ENCODE measurements at regions not wholly inside any gene's neighbourhood (a gene's known extent, or its start where the extent isn't known, plus 50 kb on each side); places are given as distances from the start of the nearest gene placed in this dataset.

- no peak for TF ChIP-seq CTCF (IDR thresholded peaks at IDR 0.05)
- no peaks in the 10 kb centered on the region for H3K36me3 ChIP-seq
- DNase-seq (no peak), FAIRE-seq (no peak), ATAC-seq (no peak)
- H3K4me3 ChIP-seq: no peak overlapping the region
- no peaks in the 10 kb centered on the region for H3K4me1 ChIP-seq
- H3K9me3 ChIP-seq: no peaks in the 10 kb centered on the region
- no peak overlapping the region for H3K27ac ChIP-seq
- WGBS, 2 donors: 77 to 90% methylated on average over 4 of the region's 4 CpGs
- intact Hi-C loops (cut with DNase I): no loop called here
- no peaks in the 10 kb centered on the region for H3K27me3 ChIP-seq
Measured at GRCh38 chr15:97124790-97125189, 794.3 kb downstream of the NR2F2 start.

- Histone ChIP-seq H3K36me3 (no peaks in the 10 kb centered on the region), H3K4me3 (no peak overlapping the region), H3K27ac (no peak overlapping the region), H3K27me3 (no peaks in the 10 kb centered on the region), H3K9me3 (no peaks in the 10 kb centered on the region), H3K4me1 (no peaks in the 10 kb centered on the region)
- 56 to 65% methylated on average over 4 of the region's 4 CpGs for WGBS, 2 donors
- DNase-seq (no peak), ATAC-seq (no peak), FAIRE-seq (no peak)
- intact Hi-C loops (cut with DNase I): no loop called here
- no peak for TF ChIP-seq CTCF (IDR thresholded peaks at IDR 0.05)
Measured at GRCh38 chr15:97126553-97127233, 796.2 kb downstream of the NR2F2 start.

- DNase-seq (no peak), ATAC-seq (no peak), FAIRE-seq (no peak)
- 42 to 50% methylated on average over 4 of the region's 4 CpGs for WGBS, 2 donors
- TF ChIP-seq CTCF (IDR thresholded peaks at IDR 0.05): no peak
- no peaks in the 10 kb centered on the region for H3K9me3 ChIP-seq
- no peaks in the 10 kb centered on the region for H3K4me1 ChIP-seq
- no peak overlapping the region for H3K4me3 ChIP-seq
- no peak overlapping the region for H3K27ac ChIP-seq
- H3K27me3 ChIP-seq: peaks cover 0 to 5% (median 0%) of the 10 kb centered on the region in 4 donors
- intact Hi-C loops (cut with DNase I): no loop called here
- H3K36me3 ChIP-seq: no peaks in the 10 kb centered on the region
Measured at GRCh38 chr15:97129674-97130073, 799.2 kb downstream of the NR2F2 start.

- Histone ChIP-seq H3K27me3 (no peaks in the 10 kb centered on the region), H3K4me1 (no peaks in the 10 kb centered on the region), H3K9me3 (no peaks in the 10 kb centered on the region), H3K36me3 (no peaks in the 10 kb centered on the region), H3K4me3 (no peak overlapping the region), H3K27ac (no peak overlapping the region)
- 43 to 53% methylated on average over 4 of the region's 4 CpGs for WGBS, 2 donors
- no peak for ATAC-seq
- FAIRE-seq: no peak
- intact Hi-C loops (cut with DNase I): no loop called here
- no peak for TF ChIP-seq CTCF (IDR thresholded peaks at IDR 0.05)
- DNase-seq: no peak
Measured at GRCh38 chr15:97140216-97140615, 809.7 kb downstream of the NR2F2 start.

GRCh38 chr15:97141360-97141759, 810.9 kb downstream of the NR2F2 start:
- H3K4me1 ChIP-seq: no peaks in the 10 kb centered on the region
- FAIRE-seq (no peak), DNase-seq (no peak), ATAC-seq (no peak)
- WGBS, 2 donors: 63 to 74% methylated on average over 1 of the region's 1 CpG
- intact Hi-C loops (cut with DNase I): no loop called here
- no peaks in the 10 kb centered on the region for H3K27me3 ChIP-seq
- H3K36me3 ChIP-seq: no peaks in the 10 kb centered on the region
- H3K4me3 ChIP-seq: no peak overlapping the region
- no peaks in the 10 kb centered on the region for H3K9me3 ChIP-seq
- TF ChIP-seq CTCF (IDR thresholded peaks at IDR 0.05): no peak
- H3K27ac ChIP-seq: no peak overlapping the region
